Mucosa of gallbladder (tissue), 1 donor: ENCODE measurements at regions not wholly inside any gene's neighbourhood (a gene's known extent, or its start where the extent isn't known, plus 50 kb on each side); places are given as distances from the start of the nearest gene placed in this dataset.
"Not testable (repeated sequence)": the region's sequence is repeated elsewhere in the genome, so short reads cannot be mapped to it uniquely, and the experiment has no call there.

Experiments used
- DNase-seq: peaks from one replicate; pipeline ENCODE4 v3.0.0-alpha.2; 2020; ENCODE audit warnings: low spot score
- donor health status: DM: no; HTN: no; CAD: no.

DNA sequence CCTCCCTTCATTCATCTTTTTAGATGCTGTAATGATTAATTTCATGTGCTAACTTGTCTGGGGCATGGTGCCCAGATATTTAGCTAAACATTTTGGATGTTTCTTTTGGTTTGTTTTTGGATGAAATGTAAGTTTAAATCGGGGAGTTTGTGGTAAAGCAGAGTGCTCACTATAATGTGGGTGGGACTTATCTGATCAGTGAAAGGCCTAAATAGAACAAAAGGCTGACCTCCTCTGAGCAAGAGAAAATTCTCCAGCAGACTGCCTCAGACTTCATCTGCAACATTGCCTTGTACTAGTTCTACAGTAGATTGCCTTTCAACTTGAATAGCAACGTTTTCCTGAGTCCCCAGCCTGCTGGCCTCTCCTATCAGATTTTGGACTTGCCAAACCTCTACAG is 183.6 kb downstream of the S1PR1 start:
- no peak for DNase-seq

DNA sequence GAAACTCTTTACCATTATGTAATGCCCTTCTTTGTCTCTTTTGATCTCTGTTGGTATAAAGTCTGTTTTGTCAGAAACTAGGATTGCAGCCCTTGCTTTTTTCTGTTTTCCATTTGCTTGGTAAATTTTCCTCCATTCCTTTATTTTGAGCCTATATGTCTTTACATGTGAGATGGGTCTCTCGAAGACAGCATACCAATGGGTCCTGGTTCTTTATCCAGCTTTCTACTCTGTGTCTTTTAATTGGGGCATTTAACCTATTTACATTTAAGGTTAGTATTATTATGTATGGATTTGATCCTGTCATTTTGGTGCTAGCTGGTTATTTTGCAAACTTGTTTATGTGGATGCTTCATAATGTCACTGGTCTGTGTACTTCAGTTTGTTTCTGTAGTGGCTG is 191.3 kb downstream of the S1PR1 start:
- DNase-seq = not testable (repeated sequence)

DNA sequence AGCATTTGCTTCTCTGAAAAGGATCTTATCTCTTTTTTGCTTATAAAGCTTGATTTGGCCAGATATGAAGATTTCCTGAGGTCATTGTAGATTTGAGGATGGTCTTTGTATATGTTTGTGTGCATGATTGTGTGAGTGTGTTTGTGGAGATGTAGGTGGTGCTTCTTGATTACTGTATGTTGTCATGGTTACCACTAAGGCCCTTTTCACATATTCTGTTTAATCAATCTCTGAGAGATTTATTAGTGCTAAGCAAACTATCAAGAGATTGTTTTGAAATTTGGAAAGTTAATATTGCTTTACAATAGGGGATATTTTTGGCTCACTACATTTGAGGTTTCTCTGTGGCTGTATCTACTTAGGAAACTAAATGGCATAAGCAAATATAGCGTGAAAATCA is 191.7 kb downstream of the S1PR1 start:
- no peak for DNase-seq

DNA sequence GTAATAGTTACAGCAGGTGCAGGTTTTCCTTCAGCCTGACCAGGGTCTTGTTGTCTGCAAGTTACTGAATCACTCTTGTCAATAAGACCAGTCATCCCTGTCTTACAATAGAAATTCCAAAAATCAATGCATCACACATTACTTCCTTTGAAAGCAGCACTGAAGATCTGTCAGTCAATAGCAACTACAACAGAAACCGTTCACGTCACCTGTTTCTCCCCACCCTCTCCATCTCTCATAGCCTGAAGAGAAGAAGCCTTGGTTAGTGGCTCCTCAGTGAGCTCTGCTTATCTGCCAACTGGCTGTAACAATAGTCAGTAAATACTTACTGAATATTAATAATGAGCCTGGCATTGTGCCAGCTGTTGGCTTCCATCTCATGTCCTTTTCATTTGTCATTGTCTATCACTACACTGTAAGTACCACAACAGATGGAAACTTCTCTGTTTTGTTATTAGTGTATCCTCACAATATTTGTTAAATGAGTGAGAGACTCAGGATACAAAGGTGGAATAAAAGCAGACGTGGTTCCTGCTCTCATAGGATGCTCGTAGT is 195.2 kb downstream of the S1PR1 start:
- no peak for DNase-seq

DNA sequence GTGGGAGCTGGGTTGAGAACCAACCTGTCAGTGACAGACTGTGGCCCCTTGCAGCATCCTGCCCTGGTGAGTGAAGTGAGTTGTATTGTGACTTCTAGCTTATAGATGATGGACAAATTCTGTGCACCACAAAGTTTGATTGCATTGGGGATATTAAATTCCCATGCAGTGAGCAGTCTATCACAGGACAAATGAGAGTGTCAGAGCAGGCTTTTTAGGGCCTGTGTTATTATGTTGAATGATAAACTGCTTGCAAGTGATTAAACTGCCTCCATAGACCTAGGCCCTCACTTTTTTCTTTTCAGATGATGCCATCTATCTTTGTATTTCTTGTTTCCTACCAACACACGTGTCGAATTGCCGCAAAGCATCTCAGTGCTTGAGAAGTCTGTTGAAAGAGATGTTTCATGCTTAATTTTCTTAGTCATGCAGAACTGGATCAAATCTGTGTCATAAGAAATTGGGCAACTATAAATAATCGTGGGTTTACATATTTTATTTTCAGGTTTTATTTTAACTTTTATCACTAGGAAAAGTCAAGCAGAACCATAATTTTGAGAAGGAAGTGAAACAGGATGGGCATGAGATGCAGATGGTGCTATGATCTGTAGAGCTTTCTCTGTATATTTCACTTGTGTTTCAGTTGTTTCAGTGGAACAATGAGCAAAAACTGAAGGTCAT is 199.2 kb downstream of the S1PR1 start:
- no peak for DNase-seq

DNA sequence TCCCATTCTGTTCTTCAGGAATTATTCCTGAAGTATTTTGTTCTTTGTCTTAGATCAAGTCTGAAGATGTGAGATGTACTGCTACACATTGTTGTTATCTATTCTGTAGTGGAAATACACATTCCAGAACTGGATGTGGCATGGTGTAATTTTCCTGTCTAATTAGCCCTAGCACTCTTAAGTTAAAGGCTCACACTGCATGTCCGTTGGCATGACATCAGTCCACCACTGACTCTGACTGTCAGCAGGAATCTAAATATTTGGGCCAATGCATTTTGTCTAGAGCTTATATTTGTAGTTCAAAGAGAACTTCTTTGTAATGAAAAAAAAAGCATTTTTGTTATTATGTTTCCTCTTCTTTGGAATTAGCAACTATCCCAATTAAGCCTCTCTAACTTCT is 201.0 kb downstream of the S1PR1 start:
- no peak for DNase-seq

DNA sequence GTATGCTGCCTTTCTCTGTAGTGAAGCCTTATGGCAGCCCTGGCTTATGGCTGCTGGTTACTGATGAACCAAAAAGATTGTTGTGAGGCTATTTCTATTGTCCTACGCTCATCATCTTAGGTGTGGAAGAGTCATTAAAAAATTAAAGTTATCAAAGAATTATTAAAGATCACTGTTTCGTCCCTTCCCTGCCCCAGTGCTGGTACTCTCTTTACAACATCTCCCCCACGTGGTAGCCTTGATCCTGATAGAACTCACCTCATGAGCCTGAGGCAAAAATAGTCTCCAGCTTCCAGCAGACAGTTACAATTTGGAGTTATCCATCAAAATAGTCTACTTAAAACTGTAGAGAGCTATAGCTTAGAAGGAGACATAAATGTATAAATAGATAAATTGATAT is 201.5 kb downstream of the S1PR1 start:
- no peak for DNase-seq

DNA sequence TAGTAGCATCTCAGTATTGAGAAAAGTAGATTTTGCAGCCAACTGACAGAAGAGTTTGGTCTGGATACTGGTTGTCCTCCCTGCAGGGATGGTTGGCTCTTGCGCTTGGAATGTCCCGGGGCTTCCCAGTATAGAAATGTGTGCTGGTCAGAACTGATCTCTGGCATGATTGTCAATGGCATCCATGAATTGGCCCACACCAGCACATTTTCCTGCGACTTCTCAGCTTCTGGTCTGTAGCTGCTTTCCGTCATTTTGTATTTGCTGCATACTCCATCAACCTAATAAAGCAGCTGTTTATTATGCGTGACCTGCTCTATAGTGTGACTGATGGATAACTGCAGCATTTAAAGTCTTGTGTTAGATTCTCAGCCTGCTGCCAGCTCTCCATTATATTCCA is 203.7 kb downstream of the S1PR1 start:
- no peak for DNase-seq

DNA sequence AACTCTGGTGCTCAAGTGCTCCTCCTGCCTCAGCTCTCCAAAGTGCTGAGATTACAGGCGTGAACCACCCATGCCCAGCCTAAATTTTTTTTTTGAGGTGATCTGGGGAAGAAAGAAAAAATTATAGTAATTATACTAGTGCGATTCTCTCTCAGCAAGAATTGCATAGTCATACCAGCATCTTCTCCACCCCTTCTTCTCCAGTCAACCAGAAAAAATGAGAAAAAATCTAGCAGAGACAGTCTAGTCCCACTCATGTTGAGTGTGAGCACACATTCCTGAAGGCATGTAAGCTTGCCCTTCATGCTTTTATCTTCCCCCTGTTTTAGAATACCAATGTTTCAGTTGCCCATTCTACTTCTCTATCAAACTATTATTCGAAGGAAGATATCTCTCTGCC is 207.6 kb downstream of the S1PR1 start:
- DNase-seq = no peak

DNA sequence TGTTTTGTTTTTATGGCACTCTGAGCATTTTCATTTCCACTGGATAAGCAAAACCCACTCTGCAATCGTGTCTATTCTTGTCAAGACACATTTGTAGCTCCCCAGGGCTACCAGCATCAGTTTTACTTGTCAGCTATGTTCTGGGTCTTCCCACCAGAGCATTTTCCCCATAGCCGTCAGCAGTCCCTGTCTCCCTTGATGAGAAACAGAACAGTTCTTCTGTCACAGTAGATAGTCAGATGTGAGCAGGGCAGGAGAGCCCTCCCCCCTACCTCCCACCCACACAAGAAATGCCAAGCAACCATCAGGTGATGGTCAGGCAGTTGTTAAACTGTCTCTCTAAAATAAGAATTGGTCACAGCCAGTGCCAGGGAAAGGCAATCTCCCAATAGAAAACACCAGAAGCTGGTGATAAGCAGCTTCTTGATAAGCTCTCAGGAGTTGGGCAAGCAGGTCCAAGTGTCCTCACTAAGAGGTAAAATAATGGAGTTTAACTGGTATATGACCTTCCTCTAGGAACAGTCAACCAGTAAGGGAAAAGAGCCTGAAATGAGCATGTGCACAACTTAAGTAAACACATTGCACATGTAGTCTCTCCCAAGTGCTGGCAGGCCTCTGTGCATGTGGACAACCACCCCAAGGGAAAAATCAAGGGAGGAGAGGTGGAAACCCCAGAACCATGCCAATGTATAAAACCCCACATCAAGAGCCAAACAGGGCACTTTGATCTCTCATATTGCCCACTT is 208.2 kb downstream of the S1PR1 start:
- no peak for DNase-seq

DNA sequence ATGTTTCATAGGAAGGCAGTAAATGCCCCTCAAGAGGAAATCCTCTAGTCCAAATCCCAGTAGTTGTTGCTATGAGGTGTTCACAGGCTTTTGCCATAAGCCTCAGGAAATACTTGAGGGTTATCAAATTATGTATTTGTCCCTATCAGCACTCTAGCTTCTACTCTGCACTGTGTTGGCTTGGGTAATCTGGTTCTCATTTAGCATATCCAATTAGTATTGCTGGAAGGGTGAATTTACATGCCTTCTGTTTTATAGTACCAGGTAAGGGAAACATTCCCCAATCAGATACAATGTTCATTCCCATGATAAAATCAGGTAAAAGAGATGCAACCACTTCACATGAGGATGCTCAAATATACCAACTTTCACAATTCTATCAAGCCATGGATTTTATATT is 211.2 kb downstream of the S1PR1 start:
- no peak for DNase-seq

DNA sequence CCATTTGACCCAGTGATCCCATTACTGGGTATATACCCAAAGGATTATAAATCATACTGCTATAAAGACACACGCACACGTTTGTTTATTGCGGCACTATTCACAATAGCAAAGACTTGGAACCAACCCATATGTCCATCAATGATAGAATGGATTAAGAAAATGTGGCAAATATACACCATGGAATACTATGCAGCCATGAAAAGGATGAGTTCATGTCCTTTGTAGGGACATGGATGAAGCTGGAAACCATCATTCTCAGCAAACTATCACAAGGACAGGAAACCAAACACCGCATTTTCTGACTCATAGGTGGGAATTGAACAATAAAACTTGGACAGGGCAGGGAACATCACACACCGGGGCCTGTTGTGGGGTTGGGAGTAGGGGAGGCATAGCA is 213.9 kb downstream of the S1PR1 start:
- not testable (repeated sequence) for DNase-seq

DNA sequence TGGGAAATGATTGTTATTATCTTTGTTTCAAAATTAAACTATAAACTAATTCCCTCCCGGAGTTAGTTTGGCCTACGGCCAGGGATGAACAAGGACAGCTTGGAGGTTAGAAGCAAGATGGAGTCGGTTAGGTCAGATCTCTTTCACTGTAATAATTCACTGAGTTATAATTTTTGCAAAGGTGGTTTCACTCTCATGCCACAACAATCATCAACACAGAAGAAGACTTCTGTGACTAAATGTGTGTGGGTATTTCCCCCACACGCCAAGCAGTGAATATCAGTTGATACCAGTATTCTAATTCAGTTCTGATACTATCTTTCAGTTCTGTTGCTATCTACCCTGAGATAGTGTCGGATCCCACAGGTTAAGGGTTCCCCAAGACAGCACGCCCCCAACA is 215.1 kb downstream of the S1PR1 start:
- DNase-seq = no peak

DNA sequence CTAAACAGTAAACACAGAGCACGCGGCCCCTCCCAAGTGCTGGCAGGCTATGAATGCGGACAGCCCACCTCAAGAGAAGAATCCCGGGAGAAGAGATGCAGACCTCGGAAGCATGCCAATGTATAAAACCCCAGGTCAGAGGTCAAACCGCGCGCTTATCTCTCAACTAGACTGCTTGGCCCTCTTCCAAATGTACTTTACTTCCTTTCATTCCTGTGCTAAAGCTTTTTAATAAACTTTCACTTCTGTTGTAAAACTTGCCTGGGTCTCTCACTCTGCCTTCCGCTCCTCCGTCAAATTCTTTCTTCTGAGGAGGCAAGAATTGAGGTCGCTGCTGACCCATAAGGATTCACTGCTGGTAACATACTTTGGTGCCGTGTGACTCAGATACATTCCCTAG is 216.0 kb downstream of the S1PR1 start:
- no peak for DNase-seq

DNA sequence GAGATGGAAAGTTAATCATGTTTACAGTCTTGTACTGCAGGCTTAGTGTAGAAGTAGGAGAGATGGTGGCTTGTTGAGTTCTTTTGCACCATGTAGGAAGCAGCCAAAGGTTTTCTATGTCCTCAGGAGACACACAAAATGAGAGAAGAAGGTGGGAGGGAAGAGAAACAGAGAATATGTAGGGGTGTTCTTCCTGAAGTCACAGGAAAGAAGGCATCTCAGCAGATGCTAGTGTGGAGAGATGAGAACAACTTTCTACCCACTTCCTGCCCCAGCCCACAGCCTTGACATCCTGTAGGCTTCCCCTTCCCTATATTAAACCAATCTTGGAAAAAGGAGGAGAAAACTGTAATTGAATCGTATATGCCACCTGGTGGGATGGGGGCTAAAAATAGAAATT is 217.0 kb downstream of the S1PR1 start:
- DNase-seq = no peak

DNA sequence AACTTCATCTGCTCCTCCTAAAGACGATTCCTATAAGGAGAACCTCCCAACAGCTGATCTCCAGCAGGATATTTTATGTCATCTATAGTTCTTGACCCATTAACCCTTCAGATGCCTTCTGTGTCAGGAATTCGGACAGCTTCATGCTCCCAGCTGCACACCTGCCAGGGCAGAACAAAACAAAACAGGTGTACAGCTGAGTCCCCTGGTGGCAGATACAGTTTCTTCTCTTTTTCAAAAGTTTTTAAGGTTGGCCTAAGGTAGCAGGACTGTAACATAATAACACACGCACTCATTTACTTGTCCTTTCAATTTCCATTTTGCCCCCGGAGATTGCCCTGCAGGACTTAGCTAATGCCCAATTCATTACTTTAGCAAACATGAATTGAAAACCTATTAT is 218.3 kb downstream of the S1PR1 start:
- no peak for DNase-seq

DNA sequence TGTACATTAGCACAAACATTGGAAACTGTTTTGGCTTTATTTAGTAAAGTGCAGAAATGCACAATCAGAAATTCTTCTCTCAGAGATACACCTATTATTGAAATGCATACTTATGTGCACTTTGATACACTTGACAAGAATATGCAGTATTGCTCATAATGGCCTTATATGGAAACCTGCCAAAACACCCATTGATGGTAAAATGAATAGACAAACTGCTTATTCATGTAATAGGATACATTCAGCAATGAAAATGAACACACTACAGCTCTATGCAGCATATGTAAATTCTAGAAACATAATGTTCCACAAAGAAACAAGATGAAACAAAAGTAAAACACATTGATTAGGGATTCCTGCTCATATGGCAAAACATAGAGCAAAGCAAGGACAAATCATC is 223.9 kb downstream of the S1PR1 start:
- DNase-seq = no peak

DNA sequence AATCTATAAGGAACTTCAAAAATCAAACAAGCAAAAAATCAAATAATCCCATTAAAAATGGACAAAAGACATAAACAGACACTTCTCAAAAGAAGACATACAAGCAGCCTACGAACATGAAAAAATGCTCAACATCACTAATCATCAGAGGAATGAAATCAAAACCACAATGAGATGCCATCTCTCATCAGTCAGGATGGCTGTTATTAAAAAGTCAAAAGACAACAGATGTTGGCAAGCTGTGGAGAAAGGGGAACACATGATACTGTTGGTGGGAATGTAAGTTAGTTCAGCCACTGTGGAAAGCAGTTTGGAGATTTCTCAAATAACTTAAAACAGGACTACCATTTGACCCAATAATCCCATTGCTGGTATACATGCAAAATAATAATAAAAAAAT is 226.4 kb downstream of the S1PR1 start:
- DNase-seq = no peak

DNA sequence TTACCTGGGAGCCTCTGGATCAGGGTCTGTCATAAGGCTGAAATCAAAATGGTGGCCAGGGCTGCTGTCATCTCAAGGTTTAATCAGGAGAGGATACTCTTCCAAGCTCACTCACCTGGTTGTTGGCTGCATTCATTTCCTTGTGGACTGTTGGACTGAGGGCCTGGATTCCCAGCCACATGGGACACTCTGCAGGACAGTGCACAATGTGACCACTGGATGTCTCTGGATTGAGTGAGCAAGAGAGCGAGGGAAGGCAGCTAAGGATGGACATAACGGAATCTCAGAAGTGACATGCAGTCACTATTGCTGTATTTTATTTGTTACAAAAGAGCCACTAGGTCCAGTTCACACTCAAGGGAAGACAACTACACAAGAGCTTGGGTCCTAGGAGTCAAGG is 229.1 kb downstream of the S1PR1 start:
- DNase-seq = no peak

DNA sequence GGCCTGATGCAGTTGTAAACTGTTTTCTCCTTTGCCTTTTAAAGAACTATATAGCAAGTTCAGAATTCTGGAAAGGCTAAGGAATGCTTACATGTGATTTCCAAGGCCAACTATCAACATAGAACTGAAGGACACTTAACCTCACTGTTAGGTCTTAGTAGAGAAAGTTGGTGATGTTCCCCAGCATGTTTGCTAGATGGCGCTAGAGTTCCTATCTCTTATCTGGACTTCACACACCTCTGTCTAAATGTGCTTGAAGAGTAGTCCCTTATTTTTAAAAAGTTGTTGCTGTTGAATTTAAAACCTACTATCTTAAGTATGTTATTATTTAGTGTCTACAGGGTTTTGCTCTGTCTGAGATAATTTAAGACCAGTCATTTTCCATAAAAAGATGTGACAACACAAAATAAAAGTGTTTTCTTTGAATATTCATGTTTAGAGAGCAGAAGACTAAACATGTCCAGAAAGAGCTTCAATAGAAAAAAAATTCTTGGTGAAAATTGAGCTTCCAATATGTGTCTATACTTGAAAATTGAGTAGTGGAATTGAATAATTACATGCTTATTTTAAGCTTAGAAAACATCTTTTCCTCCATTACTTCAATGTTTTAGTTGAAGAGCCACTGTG is 237.3 kb downstream of the S1PR1 start:
- DNase-seq = no peak

DNA sequence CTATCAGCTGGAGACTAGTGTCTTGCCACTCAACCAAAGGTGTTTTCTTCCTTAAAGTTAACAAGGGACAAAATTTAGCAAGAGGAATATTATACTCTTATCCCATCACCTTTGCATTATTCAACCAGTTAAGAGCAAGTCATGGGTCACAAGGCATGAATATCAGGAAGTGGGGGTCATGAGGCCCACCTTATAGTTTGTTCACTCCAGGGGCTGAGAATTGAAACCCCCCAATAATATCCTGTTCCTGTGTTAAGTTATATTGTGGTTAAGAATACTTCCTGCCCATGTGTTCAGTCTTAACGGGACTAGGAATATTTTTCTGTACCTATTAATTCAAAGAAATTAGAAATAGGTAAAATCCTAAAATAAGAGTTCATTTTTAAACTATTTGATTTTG is 239.7 kb downstream of the S1PR1 start:
- DNase-seq = no peak

DNA sequence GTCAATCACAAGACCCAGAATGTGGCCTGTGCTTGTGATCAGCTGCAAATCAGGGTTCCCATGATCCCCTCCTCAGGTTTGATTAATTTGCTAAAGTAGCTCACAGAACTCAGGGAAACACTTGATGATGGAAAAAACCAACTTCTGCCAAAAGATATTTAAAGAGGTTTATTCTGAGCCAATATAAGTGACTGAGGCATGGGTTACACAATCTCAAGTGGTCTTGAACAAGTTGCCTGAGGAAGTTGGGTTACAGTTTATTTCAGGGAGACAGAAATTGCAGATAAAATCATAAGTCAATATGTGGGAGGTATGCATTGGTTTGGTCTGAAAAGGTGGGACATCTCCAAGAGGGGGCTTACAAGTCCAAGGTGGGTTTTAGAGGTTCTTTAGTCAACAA is 243.1 kb downstream of the S1PR1 start:
- DNase-seq = no peak

DNA sequence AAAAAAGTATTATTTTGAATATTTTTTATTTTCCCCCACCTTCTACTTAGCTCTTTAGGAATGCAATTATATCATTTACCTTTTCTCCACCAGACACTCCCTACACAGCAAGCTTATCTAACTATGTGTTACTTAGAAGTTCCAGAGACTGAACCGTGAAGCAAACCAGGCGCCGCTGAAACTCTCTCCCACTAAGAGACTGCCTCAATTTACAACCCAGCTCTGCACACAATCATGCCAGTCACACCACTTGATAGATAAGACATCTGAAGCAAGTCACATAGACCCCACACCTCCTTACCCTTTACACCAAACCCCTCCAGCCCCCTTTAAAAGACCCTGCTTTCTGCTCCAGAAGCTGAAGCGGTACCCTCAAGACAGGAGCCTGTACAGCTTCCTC is 245.5 kb downstream of the S1PR1 start:
- DNase-seq = no peak
